ENCODE measurements at regions not wholly inside any gene's neighbourhood (a gene's known extent, or its start where the extent isn't known, plus 50 kb on each side); places are given as distances from the start of the nearest gene placed in this dataset.

GRCh38 chr10:8174762-8175161, 120.3 kb downstream of the GATA3 start:
- TF ChIP-seq CTCF (IDR thresholded peaks at IDR 0.05) (no peak), POLR2A (IDR thresholded peaks at IDR 0.05) (no peak)
